ENCODE measurements at regions not wholly inside any gene's neighbourhood (a gene's known extent, or its start where the extent isn't known, plus 50 kb on each side); places are given as distances from the start of the nearest gene placed in this dataset.

- Histone ChIP-seq H3K27me3 (replicated peaks in 1 of 4; ENCODE audit: control extremely low read depth in 1 of 4, control insufficient read depth in 3 of 4, insufficient read depth in 4 of 4, low read length in 3 of 4) (no peaks in the 10 kb centered on the region), H2AFZ (ENCODE audit: insufficient read depth, low read depth, low read length, poor library complexity, severe bottlenecking) (no peak overlapping the region), H3K36me3 (replicated peaks in 1 of 2; ENCODE audit: control extremely low read depth in 1 of 2, control insufficient read depth in 1 of 2, extremely low read depth in 1 of 2, insufficient read depth in 2 of 2, low read length in 1 of 2) (no peaks in the 10 kb centered on the region), H4K20me1 (ENCODE audit: control insufficient read depth, insufficient read depth, low read length, poor library complexity, severe bottlenecking) (no peaks in the 10 kb centered on the region), H3K4me1 (ENCODE audit: control insufficient read depth in 2 of 2, insufficient read depth in 2 of 2, low read length in 2 of 2) (no peaks in the 10 kb centered on the region), H3K27ac (ENCODE audit: low read length in 2 of 2) (no peak overlapping the region), H3K4me3 (ENCODE audit: control extremely low read depth in 1 of 5, extremely low read depth in 1 of 5, insufficient read depth in 1 of 5, low read depth in 2 of 5, low read length in 4 of 5) (no peak overlapping the region), H3K79me2 (ENCODE audit: control insufficient read depth, insufficient read depth, low read length) (no peaks in the 10 kb centered on the region), H3K9ac (ENCODE audit: low read length) (no peak overlapping the region), H3K9me3 (ENCODE audit: control extremely low read depth in 1 of 3, control insufficient read depth in 2 of 3, insufficient read depth in 1 of 3, low read length in 2 of 3) (no peaks in the 10 kb centered on the region), H3K4me2 (replicated peaks; ENCODE audit: low read depth, low read length, poor library complexity, severe bottlenecking) (no peak overlapping the region)
- no peak overlapping the region for H3K27ac Mint-ChIP-seq
- DNase-seq (no peak), ATAC-seq (ENCODE audit: low read depth) (no peak)
- no peak overlapping the region for H3K4me3 Mint-ChIP-seq
- TF ChIP-seq CTCF (IDR thresholded peaks at IDR 0.05): no peak
- TF ChIP-seq EZH2 (IDR thresholded peaks at IDR 0.05; ENCODE audit: borderline replicate concordance, insufficient read depth, low read depth, low read length, poor library complexity, severe bottlenecking): no peak
- intact Hi-C loops (cut with micrococcal nuclease): no loop called here
- POLR2A ChIA-PET: no interaction called here
- 73% methylated on average over 2 of the region's 2 CpGs for WGBS (ENCODE audit: insufficient coverage)
- CTCF ChIA-PET: no interaction called here
- H3K4me1 Mint-ChIP-seq: no peaks in the 10 kb centered on the region
- H3K27me3 Mint-ChIP-seq: peaks cover 19% of the 10 kb centered on the region
- no peaks in the 10 kb centered on the region for H3K9me3 Mint-ChIP-seq (ENCODE audit: insufficient read depth)
Observed at GRCh38 chr4:55016131-55016530, 109.3 kb downstream of the KDR start.

- TF ChIP-seq EZH2 (IDR thresholded peaks at IDR 0.05; ENCODE audit: borderline replicate concordance, insufficient read depth, low read depth, low read length, poor library complexity, severe bottlenecking) (no peak), CTCF (IDR thresholded peaks at IDR 0.05) (no peak)
- H3K27me3 Mint-ChIP-seq: peaks cover 14% of the 10 kb centered on the region
- WGBS (ENCODE audit: insufficient coverage): 92% methylated on average over 2 of the region's 2 CpGs
- ATAC-seq (ENCODE audit: low read depth) (no peak), DNase-seq (no peak)
- no peaks in the 10 kb centered on the region for H3K79me2 ChIP-seq (ENCODE audit: control insufficient read depth, insufficient read depth, low read length)
- H3K4me2 ChIP-seq (replicated peaks; ENCODE audit: low read depth, low read length, poor library complexity, severe bottlenecking): no peak overlapping the region
- CTCF ChIA-PET: no interaction called here
- H2AFZ ChIP-seq (ENCODE audit: insufficient read depth, low read depth, low read length, poor library complexity, severe bottlenecking): no peak overlapping the region
- H4K20me1 ChIP-seq (ENCODE audit: control insufficient read depth, insufficient read depth, low read length, poor library complexity, severe bottlenecking): no peaks in the 10 kb centered on the region
- H3K4me1 Mint-ChIP-seq: no peaks in the 10 kb centered on the region
- intact Hi-C loops (cut with micrococcal nuclease): no loop called here
- H3K27ac ChIP-seq (ENCODE audit: low read length in 2 of 2): no peak overlapping the region
- no peaks in the 10 kb centered on the region for H3K36me3 ChIP-seq (replicated peaks in 1 of 2; ENCODE audit: control extremely low read depth in 1 of 2, control insufficient read depth in 1 of 2, extremely low read depth in 1 of 2, insufficient read depth in 2 of 2, low read length in 1 of 2)
- H3K9me3 Mint-ChIP-seq (ENCODE audit: insufficient read depth): no peaks in the 10 kb centered on the region
- no peaks in the 10 kb centered on the region for H3K27me3 ChIP-seq (replicated peaks in 1 of 4; ENCODE audit: control extremely low read depth in 1 of 4, control insufficient read depth in 3 of 4, insufficient read depth in 4 of 4, low read length in 3 of 4)
- no peak overlapping the region for H3K4me3 ChIP-seq (ENCODE audit: control extremely low read depth in 1 of 5, extremely low read depth in 1 of 5, insufficient read depth in 1 of 5, low read depth in 2 of 5, low read length in 4 of 5)
- no peaks in the 10 kb centered on the region for H3K4me1 ChIP-seq (ENCODE audit: control insufficient read depth in 2 of 2, insufficient read depth in 2 of 2, low read length in 2 of 2)
- no peak overlapping the region for H3K4me3 Mint-ChIP-seq
- POLR2A ChIA-PET: no interaction called here
- no peak overlapping the region for H3K9ac ChIP-seq (ENCODE audit: low read length)
- no peaks in the 10 kb centered on the region for H3K9me3 ChIP-seq (ENCODE audit: control extremely low read depth in 1 of 3, control insufficient read depth in 2 of 3, insufficient read depth in 1 of 3, low read length in 2 of 3)
- no peak overlapping the region for H3K27ac Mint-ChIP-seq
Observed at GRCh38 chr4:55014876-55015275, 110.5 kb downstream of the KDR start.

All from B cell (primary cell).